ENCODE measurements at regions not wholly inside any gene's neighbourhood (a gene's known extent, or its start where the extent isn't known, plus 50 kb on each side); places are given as distances from the start of the nearest gene placed in this dataset.
"Not testable (repeated sequence)": the region's sequence is repeated elsewhere in the genome, so short reads cannot be mapped to it uniquely, and the experiment has no call there.

DNA sequence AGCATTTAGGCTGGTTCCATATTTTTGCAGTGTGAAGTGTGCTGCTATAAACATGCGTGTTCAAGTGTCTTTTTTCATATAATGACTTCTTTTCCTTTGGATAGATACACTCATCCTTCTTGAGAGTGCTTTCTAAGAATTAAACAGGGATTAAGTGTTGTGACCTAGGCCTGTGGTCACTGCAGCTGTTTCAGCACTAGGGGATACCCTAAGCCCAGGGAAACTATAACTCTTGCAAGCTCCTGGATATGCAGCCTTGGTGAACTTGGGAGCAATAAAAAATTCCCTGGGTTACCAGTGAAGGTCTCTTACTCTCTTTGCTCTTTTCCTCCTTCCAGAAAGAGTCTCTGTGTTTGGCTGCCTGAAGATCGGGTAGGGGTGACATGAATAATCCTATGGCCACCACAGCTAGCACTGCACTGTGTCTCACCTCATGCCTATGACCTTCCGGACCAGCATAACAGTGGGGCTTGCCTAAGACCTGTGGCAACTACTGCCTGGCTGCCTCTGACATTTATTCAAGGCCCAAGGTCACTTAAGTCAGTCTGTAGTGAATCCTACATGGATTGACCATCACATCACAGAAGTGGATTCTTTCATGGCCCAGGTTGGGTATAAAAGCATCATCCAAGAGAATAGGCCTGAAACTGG is 799.7 kb downstream of the DACH1 start:
- peak; percentile 44 for DNase-seq

DNA sequence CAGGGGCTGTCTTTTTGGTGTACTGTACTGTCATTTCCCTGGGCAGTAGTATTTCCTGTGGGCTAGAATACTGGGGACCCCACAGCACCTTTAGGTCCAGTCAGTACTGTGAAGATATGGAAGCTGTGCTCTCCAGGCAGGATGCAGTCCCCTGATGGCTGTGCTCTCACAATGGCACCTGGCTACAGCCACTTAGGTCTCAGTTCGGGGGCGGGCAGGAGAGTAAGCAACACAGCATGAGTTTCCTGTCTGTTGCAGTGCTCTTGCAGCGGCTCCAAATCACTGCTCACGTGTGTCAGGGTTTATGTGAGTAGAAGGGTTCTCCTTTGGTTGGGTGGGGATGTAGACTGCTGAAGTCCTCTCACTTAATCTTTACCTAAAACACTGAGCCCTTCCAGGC is 810.4 kb downstream of the DACH1 start:
- no peak for DNase-seq

DNA sequence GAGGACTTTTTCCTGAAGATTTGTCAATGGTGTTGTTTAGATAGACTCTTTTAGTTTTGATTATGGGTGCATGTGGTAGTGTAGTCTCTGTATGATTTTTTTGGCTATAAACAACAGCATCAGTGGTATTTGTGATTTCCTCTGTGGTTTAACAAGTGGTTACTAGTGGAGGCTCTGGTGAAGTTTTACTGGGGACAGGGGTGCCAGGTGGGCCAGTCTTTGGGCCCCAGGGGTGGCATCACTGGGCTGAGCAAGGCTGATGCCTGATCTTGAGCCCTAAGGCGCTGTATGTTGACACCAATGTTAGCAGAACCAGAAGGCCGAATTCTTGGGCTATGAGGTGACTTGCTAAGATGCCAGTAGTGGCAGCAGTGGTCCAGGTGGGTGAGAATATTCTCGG is 811.4 kb downstream of the DACH1 start:
- no peak for DNase-seq

DNA sequence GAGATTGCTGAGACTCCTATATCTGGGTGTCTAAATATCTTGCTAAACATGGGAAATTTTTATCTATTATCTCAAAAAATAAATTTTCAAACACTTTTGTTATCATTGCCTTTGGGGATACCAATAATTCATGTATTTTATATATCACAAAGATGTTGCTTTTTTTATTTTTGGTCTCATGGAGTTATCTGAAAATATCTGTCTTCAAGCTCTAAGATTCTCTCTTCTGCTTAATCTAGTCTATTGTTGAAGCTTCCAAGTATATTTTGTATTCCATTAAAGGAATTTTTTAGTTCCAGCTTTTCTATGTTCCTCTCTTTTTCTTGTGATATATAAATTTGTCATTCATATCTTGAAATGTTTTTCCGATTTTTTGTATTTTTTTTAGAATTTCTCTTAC is 812.0 kb downstream of the DACH1 start:
- DNase-seq = no peak

DNA sequence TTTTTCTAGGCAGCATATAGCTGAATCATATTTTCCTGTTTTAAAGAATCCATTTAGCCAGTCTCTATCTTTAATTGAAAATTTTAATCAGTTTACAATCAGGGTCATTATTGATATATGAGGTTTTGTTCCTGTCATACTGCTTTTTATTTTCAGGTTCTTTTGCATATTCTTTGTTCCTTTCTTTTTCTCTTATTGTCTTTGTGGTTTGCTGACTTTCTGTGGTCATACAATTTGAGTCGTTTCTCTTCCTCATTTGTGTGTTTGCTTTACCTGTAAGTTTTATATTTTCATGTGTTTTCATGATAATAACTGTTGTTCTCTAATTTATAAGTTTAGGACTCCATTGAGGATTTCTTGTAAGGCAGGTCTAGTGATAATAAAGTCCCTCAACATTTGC is 812.6 kb downstream of the DACH1 start:
- no peak for DNase-seq

DNA sequence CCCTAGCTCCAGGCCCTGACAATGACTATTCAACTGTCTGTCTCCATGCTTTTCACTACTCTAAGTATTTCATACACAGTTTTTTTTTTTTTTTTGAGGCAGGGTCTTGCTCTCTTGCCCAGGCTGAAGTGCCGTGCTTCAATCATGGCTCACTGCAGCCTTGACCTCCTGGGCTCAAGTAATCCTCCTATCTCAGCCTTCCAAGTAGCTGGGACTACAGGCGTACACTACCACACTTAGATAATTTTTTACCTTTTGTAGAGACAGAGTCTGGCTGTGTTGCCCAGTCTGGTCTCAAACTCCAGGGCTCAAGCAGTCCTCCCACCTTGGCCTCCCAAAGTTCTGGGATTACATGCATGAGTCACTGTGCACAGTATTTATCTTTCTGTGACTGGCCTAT is 815.4 kb downstream of the DACH1 start:
- DNase-seq = no peak

DNA sequence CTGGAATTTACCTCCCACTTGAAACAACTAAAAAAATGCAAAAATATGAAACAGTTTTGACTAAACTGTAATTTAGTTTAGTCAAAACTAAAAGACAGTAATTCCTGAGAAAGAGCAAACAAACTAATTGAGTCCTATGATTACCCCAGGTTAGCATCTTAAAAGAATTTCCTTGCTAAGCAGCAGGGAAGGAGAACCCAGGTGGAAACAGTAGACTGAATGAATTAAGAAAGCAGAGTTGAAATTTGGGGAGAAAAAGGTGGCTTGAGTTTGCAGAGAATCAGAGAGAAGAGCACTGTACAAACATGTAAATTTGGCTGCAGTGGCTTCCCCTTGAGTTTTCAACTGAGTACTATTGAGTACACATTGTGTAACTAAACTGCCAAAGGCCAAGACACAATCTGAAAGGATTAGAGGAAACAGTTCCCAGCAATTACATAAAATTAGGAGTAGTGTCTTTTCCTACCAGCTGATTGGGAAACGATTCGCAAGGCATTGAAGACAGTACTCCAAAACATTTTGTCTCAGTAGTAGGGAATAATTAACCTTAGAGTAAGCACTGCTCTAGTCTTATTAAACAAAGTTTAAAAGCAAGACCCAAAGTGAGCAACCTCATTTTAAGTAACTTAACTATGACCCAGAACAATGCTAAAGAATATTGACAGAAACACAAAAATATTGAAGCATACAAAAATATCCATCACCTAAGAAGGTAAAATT is 820.5 kb downstream of the DACH1 start:
- no peak for DNase-seq

DNA sequence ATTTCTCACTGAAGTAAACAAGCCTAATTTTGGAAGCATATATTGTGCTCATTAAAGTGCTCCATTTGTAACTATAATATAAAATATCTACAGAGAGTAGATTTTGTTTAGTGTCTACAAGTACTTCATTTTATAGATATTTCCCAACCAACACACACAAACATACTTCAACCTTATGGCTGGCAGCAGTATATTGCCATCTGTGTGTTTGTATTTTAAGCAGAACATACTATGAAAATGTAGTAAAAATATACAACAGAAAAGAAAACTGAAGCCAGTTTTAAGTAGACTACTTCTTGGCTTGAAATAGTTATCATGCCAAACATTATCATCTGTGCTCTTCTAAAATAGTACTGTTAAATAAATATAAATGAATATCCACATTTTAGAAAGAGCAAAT is 821.9 kb downstream of the DACH1 start:
- no peak for DNase-seq

DNA sequence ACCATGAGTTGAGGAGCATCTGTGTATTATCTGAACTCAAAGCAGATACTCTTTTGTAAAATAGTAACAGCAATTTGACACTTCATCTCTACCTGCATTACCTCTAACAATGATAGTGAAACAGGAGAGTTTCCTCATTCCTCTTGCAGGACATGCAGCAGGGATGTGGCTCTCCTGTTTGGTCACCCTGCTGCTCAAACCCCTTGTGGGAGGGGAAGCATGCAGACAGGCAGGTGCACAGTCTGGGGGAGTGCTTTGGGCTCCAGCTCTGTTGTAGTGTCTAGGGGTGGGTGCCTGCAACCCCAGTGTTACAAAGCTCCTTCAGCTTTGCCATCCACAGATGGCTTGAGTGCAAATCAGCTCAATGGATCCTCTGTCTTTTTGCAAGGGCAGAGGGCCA is 827.6 kb downstream of the DACH1 start:
- no peak for DNase-seq

DNA sequence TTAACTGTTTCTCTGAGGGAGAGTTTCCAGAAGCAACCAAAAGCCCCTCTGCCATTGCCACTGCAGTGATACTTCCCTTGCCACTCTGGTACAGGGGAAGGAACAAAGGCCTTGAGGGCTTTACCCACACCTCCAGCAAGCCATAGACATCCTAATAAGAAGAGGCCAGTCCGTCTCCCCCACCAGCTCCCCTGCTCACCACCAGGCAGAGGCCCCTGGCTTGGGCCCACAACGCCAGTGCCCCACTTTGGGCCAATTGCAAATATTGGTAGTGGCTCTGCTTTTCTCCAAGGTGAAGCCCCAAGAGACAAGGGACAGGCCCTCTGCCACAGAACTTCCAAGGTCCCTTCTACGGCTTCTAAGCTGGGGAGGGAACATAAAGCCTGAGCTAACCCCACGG is 833.0 kb downstream of the DACH1 start:
- DNase-seq = no peak

DNA sequence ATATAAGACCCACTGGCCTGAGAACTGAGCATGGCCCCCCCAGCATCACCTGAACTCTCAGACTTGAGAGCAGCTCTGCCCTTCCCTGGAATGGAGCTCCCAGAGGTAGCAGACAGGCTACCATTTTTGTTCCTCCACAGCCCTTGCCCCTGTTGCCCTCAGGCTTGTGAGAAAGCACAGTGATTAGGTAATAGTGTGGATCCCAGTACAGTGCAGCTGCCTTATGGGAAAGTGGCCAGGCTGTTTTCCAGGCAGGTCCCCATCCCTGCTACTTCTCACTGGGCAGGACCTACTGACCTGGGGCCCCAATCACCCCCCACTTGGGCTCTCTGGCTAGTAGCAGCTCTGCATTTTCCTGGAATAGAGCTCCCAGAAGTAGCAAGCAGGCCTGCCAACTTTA is 834.0 kb downstream of the DACH1 start:
- DNase-seq = no peak

DNA sequence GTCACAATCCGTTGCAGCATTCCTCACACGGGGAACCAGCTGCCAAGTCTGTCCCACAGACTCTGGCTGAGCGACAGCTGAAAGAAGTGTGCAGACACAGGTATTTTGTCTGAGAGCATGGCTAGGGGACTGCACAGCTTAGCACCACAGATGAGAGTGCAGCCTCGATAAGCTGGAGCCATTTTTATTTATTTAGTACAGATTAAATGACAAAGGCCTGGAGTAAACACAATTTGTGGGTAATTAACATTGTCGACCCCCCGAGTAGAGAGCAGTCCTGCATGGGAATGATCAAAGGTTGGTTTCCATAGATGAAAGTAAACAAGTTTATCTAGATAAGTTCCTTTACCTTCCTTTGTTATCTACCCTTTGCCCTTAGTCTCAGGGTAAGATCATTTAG is 836.2 kb downstream of the DACH1 start:
- DNase-seq = no peak

DNA sequence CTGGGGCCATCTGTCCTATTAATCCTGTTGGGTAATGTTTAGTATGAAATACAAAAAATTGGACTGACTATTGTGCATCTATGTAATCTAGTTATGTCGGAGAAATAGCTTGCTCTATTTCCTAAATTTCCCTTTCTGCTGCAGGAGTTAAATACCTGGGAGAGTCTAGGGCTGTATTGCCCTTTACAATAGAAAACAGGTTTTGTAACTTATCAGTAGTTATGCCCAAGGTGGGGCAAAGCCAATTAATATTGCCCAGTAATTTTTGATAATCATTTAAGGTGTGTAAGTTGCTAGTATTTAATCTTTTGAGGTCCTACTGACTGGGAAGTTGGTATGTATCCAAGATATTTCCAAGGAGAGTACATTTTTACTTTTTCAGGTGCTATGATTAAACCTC is 838.1 kb downstream of the DACH1 start:
- no peak for DNase-seq

DNA sequence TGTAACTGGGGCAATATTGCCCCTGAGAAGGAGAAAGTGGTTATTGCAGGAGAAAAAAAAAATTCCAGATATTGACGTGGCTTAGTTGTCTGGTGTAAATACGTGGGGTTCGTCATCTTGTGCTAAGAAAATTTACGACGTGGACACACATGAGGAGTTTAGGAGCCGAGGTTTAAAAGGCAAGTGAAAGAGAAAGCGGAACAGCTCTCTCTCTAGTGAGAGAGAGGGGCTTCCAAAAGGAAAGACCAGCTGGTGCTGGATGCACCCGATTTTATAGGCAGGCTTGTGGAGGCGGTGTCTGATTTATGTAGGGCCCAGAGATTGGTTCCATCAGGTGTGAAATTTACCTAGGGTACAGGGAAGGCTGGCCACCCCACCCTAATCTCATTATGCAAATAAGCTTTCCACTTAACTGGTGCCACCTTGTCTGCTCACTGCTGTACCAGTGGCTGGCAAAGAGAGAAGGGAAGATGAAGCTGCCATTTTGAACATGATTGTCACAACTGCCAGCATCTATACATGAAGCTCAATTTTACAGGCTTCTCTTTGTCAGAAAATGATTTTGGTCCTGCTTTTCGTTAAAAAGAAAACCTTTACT is 845.1 kb downstream of the DACH1 start:
- DNase-seq = no peak

DNA sequence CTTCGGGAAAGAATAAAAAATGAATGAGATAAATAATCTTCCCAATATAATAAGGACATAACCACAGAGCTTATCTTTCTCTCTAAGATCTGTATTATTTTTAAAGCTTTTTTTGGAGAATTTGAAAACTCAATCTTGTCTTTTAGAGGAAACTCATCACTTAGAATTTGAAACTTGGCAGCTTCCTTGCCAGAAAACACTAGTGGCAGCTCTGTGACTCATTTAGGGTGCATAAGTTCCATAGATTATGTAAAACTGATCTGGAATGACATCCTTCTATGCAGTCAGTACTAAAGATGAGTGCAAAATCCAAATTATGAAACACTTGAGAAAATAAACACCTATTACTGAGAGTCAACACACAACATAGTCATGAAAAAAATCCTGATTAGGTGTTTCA is 848.0 kb downstream of the DACH1 start:
- no peak for DNase-seq

DNA sequence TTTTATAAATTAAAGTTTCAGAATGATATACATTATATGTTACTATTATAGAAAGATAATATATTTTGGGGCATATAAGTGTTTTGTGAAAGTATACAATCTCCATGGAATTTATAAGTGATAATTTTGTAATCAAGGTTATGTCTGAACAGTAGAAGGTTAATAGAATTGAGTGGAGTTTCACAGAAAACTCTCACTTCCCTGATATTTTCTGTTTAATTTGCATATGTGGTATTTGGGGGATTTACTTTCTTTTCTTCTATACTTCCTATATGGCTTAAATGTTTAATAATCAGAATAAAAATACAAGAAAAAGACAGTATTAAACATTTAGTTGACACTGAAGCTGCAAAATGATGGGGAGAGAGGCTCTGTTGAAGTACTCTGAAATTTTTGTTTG is 848.5 kb downstream of the DACH1 start:
- DNase-seq = no peak

DNA sequence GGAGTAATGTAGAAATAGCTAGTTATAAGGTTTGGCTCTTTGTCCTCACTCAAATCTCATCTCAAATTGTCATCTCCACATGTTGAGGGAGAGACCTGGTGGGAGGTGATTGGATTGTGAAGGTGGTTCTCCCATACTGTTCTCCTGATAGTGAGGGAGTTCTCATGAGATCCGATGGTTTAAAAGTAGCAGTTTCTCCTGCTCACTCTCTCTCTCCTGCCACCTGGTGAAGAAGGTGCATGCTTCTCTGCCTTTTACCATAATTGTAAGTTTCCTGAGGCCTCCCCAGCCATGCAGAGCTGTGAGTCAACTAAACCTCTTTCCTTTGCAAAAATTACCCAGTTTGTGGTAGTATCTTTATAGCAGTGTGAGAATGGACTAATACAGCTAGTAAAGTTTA is 849.4 kb downstream of the DACH1 start:
- DNase-seq = no peak

DNA sequence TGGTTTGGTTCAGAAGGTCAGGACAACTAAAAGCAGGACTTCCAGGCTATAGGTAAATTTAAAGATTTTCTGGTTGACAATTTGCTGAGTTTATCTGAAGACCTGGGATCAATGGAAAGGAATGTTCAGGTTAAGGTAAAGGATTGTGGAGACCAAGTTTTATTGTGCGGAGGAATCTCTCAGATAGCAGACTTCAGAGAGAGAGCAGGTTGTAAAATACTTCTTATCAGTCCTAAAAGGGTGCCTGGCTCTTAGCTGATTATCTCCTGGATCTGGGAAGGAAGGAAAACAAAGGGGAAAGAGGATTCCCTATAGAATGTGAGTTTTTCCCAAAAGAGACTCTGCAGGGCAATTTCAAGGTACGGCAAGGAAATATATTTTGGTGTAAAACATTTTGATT is 851.5 kb downstream of the DACH1 start:
- DNase-seq = no peak

DNA sequence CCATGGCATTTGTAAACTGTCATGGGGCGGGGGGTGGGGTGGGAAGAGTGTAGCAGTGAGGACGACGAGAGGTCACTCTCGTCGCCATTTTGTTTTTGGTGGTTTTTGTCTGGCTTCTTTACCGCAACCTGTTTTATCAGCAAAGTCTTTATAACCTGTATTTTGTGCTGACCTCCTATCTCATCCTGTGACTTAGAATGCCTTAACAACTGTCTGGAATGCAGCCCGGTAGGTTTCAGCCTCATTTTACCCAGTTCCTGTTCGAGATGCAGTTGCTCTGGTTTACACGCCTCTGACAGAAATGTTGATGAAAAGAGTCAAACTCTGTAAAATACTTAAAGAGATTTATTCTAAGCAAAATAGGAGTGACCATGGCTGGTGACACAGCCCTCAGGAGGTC is 852.0 kb downstream of the DACH1 start:
- no peak for DNase-seq

DNA sequence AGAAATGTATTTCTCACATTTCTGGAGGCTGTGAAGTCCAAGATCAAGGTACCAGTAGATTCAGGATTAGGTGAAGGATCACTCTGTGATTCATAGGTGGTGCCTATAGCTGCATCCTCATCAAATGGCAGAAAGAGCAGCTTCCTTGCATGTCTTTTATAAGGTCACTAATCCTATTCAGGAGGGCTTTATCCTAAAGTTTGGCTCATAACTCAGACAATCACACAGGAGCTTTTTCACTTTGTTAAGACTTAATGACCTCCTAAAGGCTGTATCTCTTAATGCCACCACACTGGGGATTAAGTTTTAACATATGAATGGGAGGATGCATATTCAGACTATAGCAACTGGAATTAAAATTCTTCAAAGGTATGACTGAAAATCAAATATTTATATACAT is 861.1 kb downstream of the DACH1 start:
- DNase-seq = no peak

DNA sequence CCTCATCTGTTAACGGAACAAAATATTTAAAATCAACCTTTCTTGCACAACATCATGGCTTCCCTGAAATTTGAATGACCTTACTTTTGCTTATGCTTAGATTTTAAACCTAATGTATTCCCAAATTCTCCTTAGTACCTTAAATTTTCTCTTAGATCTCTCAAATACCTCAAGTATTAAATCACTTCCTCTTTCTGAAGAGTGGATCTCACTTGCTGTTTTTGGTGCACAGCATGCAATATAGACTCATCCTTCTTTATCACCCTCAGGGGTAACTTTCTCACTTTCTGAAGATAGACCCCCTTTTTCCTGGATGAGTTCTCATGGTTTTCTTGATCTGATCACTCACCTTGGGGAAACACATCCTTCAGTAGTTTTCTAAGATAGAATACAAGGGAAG is 871.7 kb downstream of the DACH1 start:
- DNase-seq = no peak

DNA sequence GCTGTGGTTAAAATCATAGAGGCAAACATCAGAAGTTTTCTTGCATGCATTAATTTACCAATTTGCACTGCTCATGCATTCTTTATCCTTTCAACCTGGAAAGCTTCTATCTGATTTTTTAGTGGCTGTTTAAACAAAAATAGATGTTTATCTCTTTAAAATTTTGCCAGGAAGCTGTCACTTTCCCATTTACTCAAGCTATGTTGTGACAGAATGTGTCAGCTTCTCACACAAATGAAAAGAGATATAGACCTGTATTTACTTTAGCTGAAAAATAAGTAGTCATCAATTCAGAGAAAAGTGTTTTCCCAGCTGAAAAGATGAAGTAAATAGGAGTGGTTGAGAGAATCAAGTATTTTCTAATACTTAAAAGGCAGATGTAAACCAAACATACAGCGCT is 872.8 kb downstream of the DACH1 start:
- no peak for DNase-seq

DNA sequence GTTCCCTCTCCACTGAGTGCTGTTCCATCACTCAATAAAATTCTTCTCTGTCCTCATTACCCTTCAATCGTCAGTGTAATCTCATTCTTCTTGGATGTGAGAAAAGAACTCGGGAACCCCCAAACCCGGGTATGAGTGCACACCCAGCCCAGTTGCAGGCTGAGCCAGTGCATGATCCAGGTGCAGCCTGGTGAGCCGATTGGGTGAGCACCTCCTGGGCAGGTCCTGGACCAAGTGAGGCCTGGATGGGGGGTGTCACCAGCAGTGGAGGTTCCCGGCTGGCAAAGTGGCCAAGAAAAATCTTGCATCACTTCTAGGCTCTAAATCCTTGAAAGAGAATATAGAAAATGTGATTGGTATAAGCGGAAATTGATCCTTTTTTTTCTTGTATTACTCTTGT is 878.8 kb upstream of the KLHL1 start:
- no peak for DNase-seq

DNA sequence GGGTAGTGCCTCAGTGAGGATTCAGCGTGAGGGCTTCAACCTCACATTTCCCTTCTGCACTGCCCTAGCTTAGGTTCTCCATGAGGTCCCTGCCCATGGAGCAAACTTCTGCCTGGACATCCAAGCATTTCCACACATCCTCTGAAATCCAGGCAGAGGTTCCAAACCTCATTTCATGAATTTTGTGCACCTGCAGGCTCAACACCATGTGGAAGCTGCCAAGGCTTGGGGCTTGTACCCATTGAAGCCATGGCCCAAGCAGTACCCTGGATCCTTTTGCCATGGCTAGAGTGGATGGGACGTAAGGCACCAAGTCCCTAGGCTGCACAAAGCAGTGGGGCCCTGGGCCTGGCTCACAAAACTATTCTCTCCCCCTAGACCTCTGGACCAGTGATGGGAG is 877.1 kb upstream of the KLHL1 start:
- no peak for DNase-seq

DNA sequence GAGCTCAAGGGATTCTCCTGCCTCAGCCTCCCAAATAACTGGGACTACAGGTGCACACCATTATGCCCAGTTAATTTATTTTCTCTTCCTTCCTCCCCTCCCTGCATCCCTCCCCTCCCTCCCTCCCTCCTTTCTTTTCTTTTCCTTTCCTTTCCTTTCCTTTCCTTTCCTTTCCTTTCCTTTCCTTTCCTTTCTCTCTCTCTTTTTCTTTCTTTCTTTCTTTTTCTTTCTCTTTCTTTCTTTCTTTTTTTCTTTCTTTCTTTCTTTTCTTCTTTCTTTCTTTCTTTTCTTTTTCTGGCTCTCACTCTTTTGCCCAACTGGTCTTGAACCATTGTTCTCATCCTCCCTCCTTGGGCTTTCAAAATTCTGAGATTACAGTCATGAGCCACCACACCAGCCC is 873.0 kb upstream of the KLHL1 start:
- DNase-seq = not testable (repeated sequence)
